Smooth muscle cell (in vitro differentiated cells): ENCODE measurements at regions not wholly inside any gene's neighbourhood (a gene's known extent, or its start where the extent isn't known, plus 50 kb on each side); places are given as distances from the start of the nearest gene placed in this dataset.

ENCODE experiments used
- DNase-seq: peaks from one replicate; lab custom pipeline; 2025; ENCODE audit not compliant: unreplicated experiment; lab: John Stamatoyannopoulos, UW
- H2AFZ ChIP-seq: fragments of 200-600 bp; sonication (generic); 2 replicates; pipeline ENCODE4 v1.6.0; 2016; ENCODE audit warnings: antibody characterized with exemption, low read depth, mild to moderate bottlenecking
- H3F3A ChIP-seq: fragments of 200-600 bp; sonication (generic); 2 replicates; pipeline ENCODE4 v1.6.0; 2017; ENCODE audit warnings: antibody characterized with exemption, low read depth
- H3K27ac ChIP-seq: fragments of 200-600 bp; sonication (generic); 2 replicates; pipeline ENCODE4 v1.5.1; 2016; ENCODE audit warnings: low read depth, mild to moderate bottlenecking
- H3K27me3 ChIP-seq: fragments of 200-600 bp; sonication (generic); 2 replicates; pipeline ENCODE4 v1.6.1; 2016; ENCODE audit warnings: low read depth, mild to moderate bottlenecking
- H3K36me3 ChIP-seq: fragments of 200-600 bp; sonication (generic); 2 replicates; pipeline ENCODE4 v1.5.1; 2016; ENCODE audit warnings: low read depth
- H3K4me1 ChIP-seq: fragments of 200-600 bp; sonication (generic); 2 replicates; pipeline ENCODE4 v1.5.1; 2016; ENCODE audit warnings: low read depth
- H3K4me2 ChIP-seq: fragments of 200-600 bp; sonication (generic); 2 replicates; pipeline ENCODE4 v1.6.0; 2016; ENCODE audit warnings: mild to moderate bottlenecking
- H3K4me3 ChIP-seq: fragments of 200-600 bp; sonication (generic); 2 replicates; pipeline ENCODE4 v1.5.1; 2016; ENCODE audit warnings: mild to moderate bottlenecking
- H3K79me2 ChIP-seq: fragments of 200-600 bp; sonication (generic); 2 replicates; pipeline ENCODE4 v1.6.0; 2016; ENCODE audit warnings: low read depth, mild to moderate bottlenecking
- H3K9ac ChIP-seq: fragments of 200-600 bp; sonication (generic); 2 replicates; pipeline ENCODE4 v1.6.0; 2016; ENCODE audit warnings: low read depth
- H3K9me3 ChIP-seq: fragments of 200-600 bp; sonication (generic); replicated peaks from 2 replicates; pipeline ENCODE4 v1.5.1; 2016; ENCODE audit warnings: low read depth
- H4K20me1 ChIP-seq: fragments of 200-600 bp; sonication (generic); 2 replicates; pipeline ENCODE4 v1.6.0; 2016; ENCODE audit warnings: low read depth
- CTCF ChIP-seq: fragments of 200-600 bp; sonication (generic); IDR thresholded peaks from 2 replicates; pipeline ENCODE4 v1.5.1; 2017; ENCODE audit warnings: borderline replicate concordance, mild to moderate bottlenecking, antibody characterized with exemption; ENCODE audit not compliant: insufficient read depth, poor library complexity, severe bottlenecking
- WGBS: methylation state at CpG from one replicate; pipeline ENCODE4 v1.1.7; 2016; ENCODE audit warnings: low lambda C conversion rate; 5-methylcytosine and 5-hydroxymethylcytosine counted together

- H3K27ac ChIP-seq = peak overlapping the region; percentile 96
- H3K9me3 ChIP-seq = no peaks in the 10 kb centered on the region
- no peak for DNase-seq
- no peaks in the 10 kb centered on the region for H3K79me2 ChIP-seq
- H3K36me3 ChIP-seq = no peaks in the 10 kb centered on the region
- 0% methylated on average over 1 of the region's 1 CpG for WGBS
- H3K9ac ChIP-seq = no peak overlapping the region
- H3K4me1 ChIP-seq = peaks cover 26% of the 10 kb centered on the region
- no peak for TF ChIP-seq CTCF
- H3K27me3 ChIP-seq = no peaks in the 10 kb centered on the region
- H3K4me2 ChIP-seq = peak overlapping the region; percentile 67
- H2AFZ ChIP-seq = no peak overlapping the region
- no peaks in the 10 kb centered on the region for H4K20me1 ChIP-seq
- H3F3A ChIP-seq = peaks cover 19% of the 10 kb centered on the region
- no peak overlapping the region for H3K4me3 ChIP-seq
Measured at GRCh38 chr6:113350461-113350860, 506.7 kb upstream of the MARCKS start.

GRCh38 chr6:113351173-113351834 is 505.8 kb upstream of the MARCKS start:
- no peak for DNase-seq
- H3K36me3 ChIP-seq = no peaks in the 10 kb centered on the region
- H3K9me3 ChIP-seq = no peaks in the 10 kb centered on the region
- H2AFZ ChIP-seq = no peak overlapping the region
- H3K27ac ChIP-seq = peak overlapping the region; percentile 96
- no peaks in the 10 kb centered on the region for H4K20me1 ChIP-seq
- H3K4me2 ChIP-seq = peak overlapping the region; percentile 67
- H3F3A ChIP-seq = peaks cover 19% of the 10 kb centered on the region
- H3K4me3 ChIP-seq = no peak overlapping the region
- WGBS = 27% methylated on average over 4 of the region's 4 CpGs
- no peaks in the 10 kb centered on the region for H3K27me3 ChIP-seq
- H3K79me2 ChIP-seq = no peaks in the 10 kb centered on the region
- peak overlapping the region; percentile 82 for H3K9ac ChIP-seq
- TF ChIP-seq CTCF = no peak
- peaks cover 26% of the 10 kb centered on the region for H3K4me1 ChIP-seq

GRCh38 chr6:113352029-113352801 is 504.9 kb upstream of the MARCKS start:
- Histone ChIP-seq H3K9ac (peak overlapping the region; percentile 82), H3K4me1 (peaks cover 26% of the 10 kb centered on the region), H4K20me1 (no peaks in the 10 kb centered on the region), H3K27ac (peak overlapping the region; percentile 96), H3K4me2 (peak overlapping the region; percentile 67), H3K36me3 (no peaks in the 10 kb centered on the region), H3K4me3 (no peak overlapping the region), H3K9me3 (no peaks in the 10 kb centered on the region), H3K27me3 (no peaks in the 10 kb centered on the region), H3F3A (peaks cover 19% of the 10 kb centered on the region), H3K79me2 (no peaks in the 10 kb centered on the region), H2AFZ (peak overlapping the region; percentile 3)
- TF ChIP-seq CTCF = no peak
- DNase-seq = no peak
- WGBS = 21% methylated on average over 3 of the region's 3 CpGs
